Ovary (tissue), 3 donors: ENCODE measurements at regions not wholly inside any gene's neighbourhood (a gene's known extent, or its start where the extent isn't known, plus 50 kb on each side); places are given as distances from the start of the nearest gene placed in this dataset.

Experiments used
- EP300 ChIP-seq: sonication (generic); formaldehyde crosslinking; IDR thresholded peaks from one replicate; pipeline ENCODE4 v1.6.1; 2017; ENCODE audit warnings: antibody characterized with exemption
- POLR2A ChIP-seq: fragments of 450-650 bp; IDR thresholded peaks from one replicate; pipeline ENCODE4 v1.6.1; 2017; ENCODE audit warnings: antibody characterized with exemption, mild to moderate bottlenecking, moderate library complexity
- TF ChIP-seq, protein P1 (sequence below), 3 donors: fragments of 450-650 bp in 2 of 3; fragments of 200-600 bp in 1 of 3; IDR thresholded peaks; one replicate each; pipeline versions ENCODE4 v1.5.1 to v1.8.0; 2016 to 2022; ENCODE audit warnings: antibody characterized with exemption in 3 of 3, mild to moderate bottlenecking in 1 of 3
- donor health status: DM: no; HTN: no; CAD: no.

DNA sequence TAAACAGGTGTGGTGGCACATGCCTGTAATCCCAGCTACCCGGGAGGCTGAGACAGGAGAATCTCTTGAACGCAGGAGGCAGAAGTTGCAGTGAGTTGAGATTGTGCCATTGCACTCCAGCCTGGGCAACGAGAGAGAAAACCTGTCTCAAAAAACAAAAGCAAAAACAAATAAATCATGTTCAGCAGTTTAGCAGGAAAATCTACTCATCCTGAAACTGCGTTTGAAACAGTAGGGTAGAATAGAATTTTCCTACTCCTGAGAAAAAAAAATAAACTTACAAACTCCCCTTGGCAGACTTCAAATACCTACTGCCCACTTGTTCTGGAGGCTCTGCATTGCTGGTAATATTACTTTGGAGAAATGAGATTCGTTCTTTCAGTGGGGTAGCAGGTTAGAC, 367.7 kb downstream of the GADD45G start:
- no peak for TF ChIP-seq POLR2A
- no peak for TF ChIP-seq EP300
- TF ChIP-seq, protein P1, sequence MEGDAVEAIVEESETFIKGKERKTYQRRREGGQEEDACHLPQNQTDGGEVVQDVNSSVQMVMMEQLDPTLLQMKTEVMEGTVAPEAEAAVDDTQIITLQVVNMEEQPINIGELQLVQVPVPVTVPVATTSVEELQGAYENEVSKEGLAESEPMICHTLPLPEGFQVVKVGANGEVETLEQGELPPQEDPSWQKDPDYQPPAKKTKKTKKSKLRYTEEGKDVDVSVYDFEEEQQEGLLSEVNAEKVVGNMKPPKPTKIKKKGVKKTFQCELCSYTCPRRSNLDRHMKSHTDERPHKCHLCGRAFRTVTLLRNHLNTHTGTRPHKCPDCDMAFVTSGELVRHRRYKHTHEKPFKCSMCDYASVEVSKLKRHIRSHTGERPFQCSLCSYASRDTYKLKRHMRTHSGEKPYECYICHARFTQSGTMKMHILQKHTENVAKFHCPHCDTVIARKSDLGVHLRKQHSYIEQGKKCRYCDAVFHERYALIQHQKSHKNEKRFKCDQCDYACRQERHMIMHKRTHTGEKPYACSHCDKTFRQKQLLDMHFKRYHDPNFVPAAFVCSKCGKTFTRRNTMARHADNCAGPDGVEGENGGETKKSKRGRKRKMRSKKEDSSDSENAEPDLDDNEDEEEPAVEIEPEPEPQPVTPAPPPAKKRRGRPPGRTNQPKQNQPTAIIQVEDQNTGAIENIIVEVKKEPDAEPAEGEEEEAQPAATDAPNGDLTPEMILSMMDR (IDR thresholded peaks at IDR 0.05) = no peak
